COLO668 (cell line): ENCODE measurements at regions not wholly inside any gene's neighbourhood (a gene's known extent, or its start where the extent isn't known, plus 50 kb on each side); places are given as distances from the start of the nearest gene placed in this dataset.
"Not testable (repeated sequence)": the region's sequence is repeated elsewhere in the genome, so short reads cannot be mapped to it uniquely, and the experiment has no call there.

ENCODE experiments used
- DNase-seq: peaks from one replicate; lab custom pipeline; 2025; ENCODE audit not compliant: unreplicated experiment; lab: John Stamatoyannopoulos, UW

- no peak for DNase-seq
Observed at GRCh38 chr17:63075969-63076368, 109.9 kb downstream of the TANC2 start.

- no peak for DNase-seq
Observed at GRCh38 chr17:63078707-63079106, 112.7 kb downstream of the TANC2 start.

- DNase-seq: no peak
Observed at GRCh38 chr17:63082273-63082861, 116.3 kb downstream of the TANC2 start.

GRCh38 chr17:63082952-63083351 is 116.9 kb downstream of the TANC2 start:
- no peak for DNase-seq

- DNase-seq: no peak
Observed at GRCh38 chr17:63086483-63087185, 120.6 kb downstream of the TANC2 start.

- DNase-seq: not testable (repeated sequence)
Observed at GRCh38 chr17:63090358-63091114, 124.5 kb downstream of the TANC2 start.

- DNase-seq: not testable (repeated sequence)
Observed at GRCh38 chr17:63091909-63092308, 125.9 kb downstream of the TANC2 start.

GRCh38 chr17:63094631-63095030 is 128.6 kb downstream of the TANC2 start:
- DNase-seq: no peak

GRCh38 chr17:63095459-63095858 is 129.4 kb downstream of the TANC2 start:
- DNase-seq: no peak

GRCh38 chr17:63095879-63096278 is 129.8 kb downstream of the TANC2 start:
- DNase-seq: no peak

- no peak for DNase-seq
Observed at GRCh38 chr17:63096426-63096825, 130.4 kb downstream of the TANC2 start.

GRCh38 chr17:63099425-63099824 is 133.4 kb downstream of the TANC2 start:
- no peak for DNase-seq

- no peak for DNase-seq
Observed at GRCh38 chr17:63102034-63102433, 136.0 kb downstream of the TANC2 start.

GRCh38 chr17:63106050-63106449 is 140.0 kb downstream of the TANC2 start:
- DNase-seq: no peak

GRCh38 chr17:63109661-63110060 is 143.6 kb downstream of the TANC2 start:
- no peak for DNase-seq

- no peak for DNase-seq
Observed at GRCh38 chr17:63113167-63113566, 147.1 kb downstream of the TANC2 start.

GRCh38 chr17:63116228-63116627 is 150.2 kb downstream of the TANC2 start:
- no peak for DNase-seq

- DNase-seq: no peak
Observed at GRCh38 chr17:63116967-63117830, 151.2 kb downstream of the TANC2 start.

- no peak for DNase-seq
Observed at GRCh38 chr17:63120406-63120805, 154.4 kb downstream of the TANC2 start.

GRCh38 chr17:63124536-63124935 is 158.5 kb downstream of the TANC2 start:
- DNase-seq: no peak

- no peak for DNase-seq
Observed at GRCh38 chr17:63124958-63125357, 158.9 kb downstream of the TANC2 start.
